ENCODE measurements at regions not wholly inside any gene's neighbourhood (a gene's known extent, or its start where the extent isn't known, plus 50 kb on each side); places are given as distances from the start of the nearest gene placed in this dataset.

DNA sequence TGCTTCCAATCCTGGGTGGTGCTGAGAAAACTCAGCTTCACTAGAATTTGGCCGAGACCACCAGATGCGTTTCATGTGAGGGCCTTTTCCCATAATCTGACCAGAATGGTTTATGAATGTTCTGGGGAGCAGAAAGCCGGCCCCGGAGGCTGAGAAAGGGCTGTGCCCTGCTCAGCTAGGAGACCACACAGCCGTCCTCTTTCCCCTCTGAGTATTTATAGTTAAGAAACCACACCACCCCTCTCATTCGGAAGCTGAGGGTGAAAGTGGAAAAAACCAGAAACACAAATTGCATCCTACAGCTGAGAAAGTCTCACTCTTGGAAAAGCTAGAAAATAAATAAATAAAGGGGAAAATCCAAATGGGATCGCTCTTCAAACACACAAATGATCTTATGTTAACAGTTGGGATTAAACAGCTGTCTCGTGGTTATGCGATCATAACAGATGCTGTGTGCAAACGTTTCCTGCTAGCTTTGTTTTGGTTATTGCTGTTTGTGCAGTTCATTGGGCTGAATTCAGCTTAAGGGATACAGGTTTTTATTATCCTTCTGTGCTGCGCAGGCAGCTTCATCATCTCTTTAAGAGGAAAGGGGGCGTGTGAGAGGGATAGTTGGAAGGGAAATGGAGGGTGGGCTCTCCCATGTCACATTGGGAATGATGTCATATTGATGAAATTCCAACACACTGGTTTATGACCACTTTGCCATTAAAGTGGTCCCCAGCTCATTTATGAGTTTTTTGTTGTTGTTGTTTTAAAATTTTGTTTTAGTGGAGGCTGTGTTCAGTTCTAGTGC lies 1026.2 kb upstream of the NR2F2 start:
- no peak overlapping the region for H3K27ac ChIP-seq (ENCODE audit: low read depth, low read length, severe bottlenecking)
- H3K9me3 ChIP-seq (ENCODE audit: control insufficient read depth, low read length): no peaks in the 10 kb centered on the region
- no peak overlapping the region for H3K4me3 ChIP-seq (ENCODE audit: extremely low read depth, insufficient read depth, low read length, poor library complexity, severe bottlenecking)
- peaks cover 5% of the 10 kb centered on the region for H3K4me1 ChIP-seq (ENCODE audit: control insufficient read depth, insufficient read depth, low read length, poor library complexity, severe bottlenecking)
- 95% methylated on average over 3 to 8 of the region's 12 CpGs for WGBS, 2 experiments (ENCODE audit: insufficient coverage in 2 of 2)
- no peaks in the 10 kb centered on the region for H3K36me3 ChIP-seq (ENCODE audit: control insufficient read depth, insufficient read depth, low read length)

DNA sequence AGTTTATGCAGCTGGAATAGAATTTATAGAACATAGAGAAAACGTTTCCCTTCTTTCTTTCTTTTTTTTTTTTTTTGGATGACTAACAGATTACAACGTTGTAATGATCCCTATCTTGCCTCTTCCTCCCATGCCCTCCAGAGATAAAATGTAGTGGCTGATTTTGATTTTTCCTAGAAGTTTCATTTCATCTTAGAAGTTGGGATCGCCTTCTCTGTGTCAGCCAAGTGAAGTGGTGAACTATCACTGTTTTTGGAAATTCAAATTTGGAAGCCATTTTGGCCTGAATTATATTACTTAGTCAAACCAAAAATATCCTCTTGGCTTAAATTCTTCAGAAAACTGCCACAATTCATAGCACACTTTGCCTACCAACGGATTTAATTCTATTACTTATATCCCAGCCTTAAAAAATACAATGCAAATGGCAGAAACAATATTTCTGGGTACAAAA lies 1025.5 kb upstream of the NR2F2 start:
- H3K4me3 ChIP-seq (ENCODE audit: extremely low read depth, insufficient read depth, low read length, poor library complexity, severe bottlenecking): no peak overlapping the region
- H3K27ac ChIP-seq (ENCODE audit: low read depth, low read length, severe bottlenecking): no peak overlapping the region
- no peaks in the 10 kb centered on the region for H3K9me3 ChIP-seq (ENCODE audit: control insufficient read depth, low read length)
- H3K4me1 ChIP-seq (ENCODE audit: control insufficient read depth, insufficient read depth, low read length, poor library complexity, severe bottlenecking): peaks cover 5% of the 10 kb centered on the region
- H3K36me3 ChIP-seq (ENCODE audit: control insufficient read depth, insufficient read depth, low read length): no peaks in the 10 kb centered on the region
- 87 to 100% methylated on average over 1 to 2 of the region's 4 CpGs for WGBS, 2 experiments (ENCODE audit: insufficient coverage in 2 of 2)

DNA sequence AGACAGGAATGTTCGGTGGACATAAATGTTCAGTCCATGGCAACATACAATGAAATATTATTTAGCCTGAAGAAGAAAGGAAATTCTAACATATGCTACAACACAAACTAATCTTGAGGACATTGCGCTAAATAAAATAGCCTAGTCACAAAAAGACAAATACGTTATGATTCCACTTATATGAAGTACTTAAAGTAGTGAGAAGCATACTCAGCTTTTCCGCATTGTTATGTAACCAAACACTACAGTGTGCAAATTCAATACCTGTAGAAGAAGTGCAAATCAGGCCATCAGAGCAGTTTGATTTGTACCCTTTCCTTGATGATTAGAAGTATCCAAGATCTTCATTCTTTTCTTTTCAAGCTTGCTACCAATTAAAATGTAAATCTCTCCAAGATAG lies 1023.4 kb upstream of the NR2F2 start:
- no peak overlapping the region for H3K27ac ChIP-seq (ENCODE audit: low read depth, low read length, severe bottlenecking)
- 83% methylated on average over 1 of the region's 4 CpGs; no CpG with 5 or more reads in 1 of the 2 experiments for WGBS, 2 experiments (ENCODE audit: insufficient coverage in 2 of 2)
- no peaks in the 10 kb centered on the region for H3K4me1 ChIP-seq (ENCODE audit: control insufficient read depth, insufficient read depth, low read length, poor library complexity, severe bottlenecking)
- no peak overlapping the region for H3K4me3 ChIP-seq (ENCODE audit: extremely low read depth, insufficient read depth, low read length, poor library complexity, severe bottlenecking)
- H3K36me3 ChIP-seq (ENCODE audit: control insufficient read depth, insufficient read depth, low read length): no peaks in the 10 kb centered on the region
- no peaks in the 10 kb centered on the region for H3K9me3 ChIP-seq (ENCODE audit: control insufficient read depth, low read length)

DNA sequence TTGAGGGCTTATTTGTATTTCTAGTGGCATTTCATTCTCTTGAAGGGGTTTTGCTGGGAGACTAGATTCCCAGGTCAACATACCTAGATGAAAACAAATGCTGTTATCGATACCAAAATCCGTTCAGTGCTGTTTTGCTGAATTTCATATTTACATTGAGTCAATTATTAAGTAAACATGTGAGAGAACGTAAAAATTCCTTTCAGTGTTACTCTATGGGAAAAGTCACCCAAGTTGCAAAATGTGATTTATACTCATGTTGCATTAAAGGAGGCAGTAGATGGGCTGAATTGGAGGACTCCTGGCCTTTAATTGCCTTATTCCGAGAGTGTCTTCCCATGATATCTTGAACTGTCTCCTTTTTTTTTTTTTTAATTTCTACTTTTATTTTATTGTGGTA lies 1011.3 kb upstream of the NR2F2 start:
- Histone ChIP-seq H3K36me3 (ENCODE audit: control insufficient read depth, insufficient read depth, low read length) (no peaks in the 10 kb centered on the region), H3K9me3 (ENCODE audit: control insufficient read depth, low read length) (no peaks in the 10 kb centered on the region), H3K27ac (ENCODE audit: low read depth, low read length, severe bottlenecking) (no peak overlapping the region), H3K4me3 (ENCODE audit: extremely low read depth, insufficient read depth, low read length, poor library complexity, severe bottlenecking) (no peak overlapping the region), H3K4me1 (ENCODE audit: control insufficient read depth, insufficient read depth, low read length, poor library complexity, severe bottlenecking) (no peaks in the 10 kb centered on the region)
- WGBS, 2 experiments (ENCODE audit: insufficient coverage in 2 of 2): 80% methylated on average over 1 of the region's 4 CpGs

DNA sequence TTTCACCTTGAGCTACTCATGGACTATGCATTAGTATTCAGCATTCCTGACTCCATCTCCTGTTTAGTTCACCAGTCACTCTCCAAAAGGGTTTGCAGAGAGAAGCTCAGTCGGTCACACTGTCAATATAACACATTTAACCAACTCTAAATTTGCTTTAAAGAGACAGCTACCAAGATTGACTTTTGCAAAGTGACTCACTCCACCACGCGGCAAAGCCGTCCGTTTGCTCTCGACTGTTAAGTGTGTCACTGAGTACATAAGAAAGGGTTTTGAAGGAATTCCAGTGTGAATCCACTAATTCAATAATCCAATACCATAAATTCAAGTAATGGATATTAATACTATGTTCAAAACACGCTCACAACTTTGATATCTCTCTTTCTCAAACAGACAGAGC lies 1006.7 kb upstream of the NR2F2 start:
- no peaks in the 10 kb centered on the region for H3K9me3 ChIP-seq (ENCODE audit: control insufficient read depth, low read length)
- WGBS, 2 experiments (ENCODE audit: insufficient coverage in 2 of 2): 67 to 80% methylated on average over 1 of the region's 7 CpGs
- H3K27ac ChIP-seq (ENCODE audit: low read depth, low read length, severe bottlenecking): no peak overlapping the region
- no peak overlapping the region for H3K4me3 ChIP-seq (ENCODE audit: extremely low read depth, insufficient read depth, low read length, poor library complexity, severe bottlenecking)
- H3K4me1 ChIP-seq (ENCODE audit: control insufficient read depth, insufficient read depth, low read length, poor library complexity, severe bottlenecking): no peaks in the 10 kb centered on the region
- no peaks in the 10 kb centered on the region for H3K36me3 ChIP-seq (ENCODE audit: control insufficient read depth, insufficient read depth, low read length)

DNA sequence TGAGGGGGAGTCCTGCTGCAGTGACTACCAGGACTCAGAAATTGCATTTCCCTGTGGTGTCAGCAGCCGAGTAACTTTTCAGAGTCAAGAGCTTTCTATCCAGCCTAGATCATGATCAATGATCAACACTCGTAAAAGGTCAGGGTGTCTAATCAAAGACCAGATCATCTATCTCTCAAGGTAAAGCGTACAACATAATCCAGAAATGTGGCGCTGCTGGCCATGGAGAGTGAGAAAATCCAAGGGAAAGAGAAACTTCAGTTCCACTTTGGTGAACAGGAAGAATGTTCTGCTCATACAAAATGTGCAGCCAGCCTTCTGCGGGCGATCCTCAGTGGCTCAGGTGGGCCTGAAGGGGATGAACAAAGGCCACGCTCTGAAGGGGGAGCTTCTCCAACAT lies 1005.8 kb upstream of the NR2F2 start:
- 88 to 94% methylated on average over 5 to 6 of the region's 7 CpGs for WGBS, 2 experiments (ENCODE audit: insufficient coverage in 2 of 2)
- Histone ChIP-seq H3K4me3 (ENCODE audit: extremely low read depth, insufficient read depth, low read length, poor library complexity, severe bottlenecking) (no peak overlapping the region), H3K36me3 (ENCODE audit: control insufficient read depth, insufficient read depth, low read length) (no peaks in the 10 kb centered on the region), H3K9me3 (ENCODE audit: control insufficient read depth, low read length) (no peaks in the 10 kb centered on the region), H3K27ac (ENCODE audit: low read depth, low read length, severe bottlenecking) (no peak overlapping the region), H3K4me1 (ENCODE audit: control insufficient read depth, insufficient read depth, low read length, poor library complexity, severe bottlenecking) (no peaks in the 10 kb centered on the region)

DNA sequence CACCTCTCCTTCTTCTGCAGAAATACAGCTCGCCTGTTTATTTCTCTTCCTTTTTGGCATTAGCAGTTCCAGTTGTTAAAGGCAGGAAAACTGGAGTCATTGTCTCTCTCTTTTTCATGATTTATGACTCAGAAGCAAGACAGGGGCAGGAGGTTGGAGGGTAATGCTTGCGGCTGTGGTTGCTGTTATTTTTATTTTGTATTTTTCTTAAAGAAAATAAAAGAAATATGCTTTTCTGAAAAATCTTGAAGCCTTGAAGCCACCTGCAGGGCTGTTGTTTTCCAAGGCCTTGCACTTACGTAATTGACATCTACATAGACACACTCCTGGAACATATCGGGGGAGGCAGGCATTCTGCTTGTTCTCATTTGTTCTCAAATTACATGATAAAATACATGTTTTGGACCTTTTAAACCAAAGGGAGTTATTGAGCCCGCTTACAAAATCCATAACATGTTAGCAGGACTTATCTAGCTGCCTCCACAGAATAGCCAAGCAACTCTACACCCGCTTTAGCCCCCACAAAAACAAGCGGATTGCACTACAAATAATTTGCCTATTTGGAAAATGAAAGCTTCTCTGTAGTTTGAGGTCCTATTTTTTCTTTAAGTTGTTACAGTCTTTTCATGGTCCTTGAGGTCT lies 1004.6 kb upstream of the NR2F2 start:
- no peak overlapping the region for H3K27ac ChIP-seq (ENCODE audit: low read depth, low read length, severe bottlenecking)
- H3K4me3 ChIP-seq (ENCODE audit: extremely low read depth, insufficient read depth, low read length, poor library complexity, severe bottlenecking): no peak overlapping the region
- no peaks in the 10 kb centered on the region for H3K4me1 ChIP-seq (ENCODE audit: control insufficient read depth, insufficient read depth, low read length, poor library complexity, severe bottlenecking)
- H3K36me3 ChIP-seq (ENCODE audit: control insufficient read depth, insufficient read depth, low read length): no peaks in the 10 kb centered on the region
- no peaks in the 10 kb centered on the region for H3K9me3 ChIP-seq (ENCODE audit: control insufficient read depth, low read length)
- 80 to 83% methylated on average over 1 to 4 of the region's 7 CpGs for WGBS, 2 experiments (ENCODE audit: insufficient coverage in 2 of 2)

DNA sequence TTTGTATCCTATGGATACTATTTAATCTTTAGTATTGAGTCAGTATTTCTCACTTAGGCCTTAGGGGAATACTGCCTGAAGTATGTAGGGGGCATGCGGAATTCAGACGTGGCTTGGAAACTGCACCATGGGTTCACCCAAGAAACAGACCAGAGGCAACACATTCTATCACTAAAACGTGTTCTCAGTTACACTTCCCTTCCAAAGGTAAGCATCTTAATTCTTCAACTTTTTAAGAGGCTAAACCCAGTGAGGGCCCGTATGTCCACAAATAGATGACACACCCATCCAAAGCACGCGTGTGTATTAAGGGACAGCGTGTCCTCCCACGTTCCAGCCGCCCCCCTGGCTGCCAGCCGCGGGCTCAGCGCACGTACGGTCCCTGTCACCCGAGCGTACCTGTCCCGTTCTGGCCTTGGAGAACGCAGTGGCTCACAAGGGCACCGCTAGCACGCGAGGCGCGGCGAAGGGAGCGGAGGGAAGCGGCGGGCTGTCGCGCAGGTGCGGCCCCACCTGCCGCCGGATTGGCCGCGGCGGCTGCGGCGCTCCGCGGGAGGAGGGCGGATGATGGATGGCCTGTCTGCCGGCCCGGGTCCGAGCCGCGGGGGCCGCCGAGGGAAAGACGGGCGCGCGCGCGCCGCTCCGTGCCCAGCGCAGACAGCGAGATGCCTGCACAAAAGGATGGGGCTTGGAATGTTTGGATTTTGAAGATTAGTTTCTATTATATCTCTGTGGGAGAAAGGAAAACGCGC lies 1003.9 kb upstream of the NR2F2 start:
- Histone ChIP-seq H3K9me3 (ENCODE audit: control insufficient read depth, low read length) (no peaks in the 10 kb centered on the region), H3K4me1 (ENCODE audit: control insufficient read depth, insufficient read depth, low read length, poor library complexity, severe bottlenecking) (no peaks in the 10 kb centered on the region), H3K27ac (ENCODE audit: low read depth, low read length, severe bottlenecking) (no peak overlapping the region), H3K36me3 (ENCODE audit: control insufficient read depth, insufficient read depth, low read length) (no peaks in the 10 kb centered on the region), H3K4me3 (ENCODE audit: extremely low read depth, insufficient read depth, low read length, poor library complexity, severe bottlenecking) (peak overlapping the region; percentile 31)
- 5 to 7% methylated on average over 49 to 57 of the region's 59 CpGs for WGBS, 2 experiments (ENCODE audit: insufficient coverage in 2 of 2)

DNA sequence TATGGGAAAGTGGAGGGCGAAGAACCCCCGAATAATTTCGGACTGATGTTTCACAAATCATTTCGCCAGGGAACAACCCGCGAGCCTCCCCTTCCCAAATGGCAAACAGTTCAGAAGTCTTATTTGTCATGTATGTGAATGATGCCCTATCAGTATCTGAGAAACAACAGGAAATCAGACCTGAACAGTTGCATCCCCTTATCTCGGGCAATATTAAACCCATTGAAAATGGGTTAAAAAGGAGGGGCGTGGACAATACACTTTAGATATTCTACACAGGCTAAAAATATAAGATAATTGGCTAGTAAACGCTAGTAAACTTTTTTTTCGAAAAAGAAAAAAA lies 1003.3 kb upstream of the NR2F2 start:
- Histone ChIP-seq H3K36me3 (ENCODE audit: control insufficient read depth, insufficient read depth, low read length) (no peaks in the 10 kb centered on the region), H3K9me3 (ENCODE audit: control insufficient read depth, low read length) (no peaks in the 10 kb centered on the region), H3K27ac (ENCODE audit: low read depth, low read length, severe bottlenecking) (no peak overlapping the region), H3K4me3 (ENCODE audit: extremely low read depth, insufficient read depth, low read length, poor library complexity, severe bottlenecking) (peak overlapping the region; percentile 31), H3K4me1 (ENCODE audit: control insufficient read depth, insufficient read depth, low read length, poor library complexity, severe bottlenecking) (no peaks in the 10 kb centered on the region)
- WGBS, 2 experiments (ENCODE audit: insufficient coverage in 2 of 2): 29% methylated on average over 4 to 6 of the region's 10 CpGs

DNA sequence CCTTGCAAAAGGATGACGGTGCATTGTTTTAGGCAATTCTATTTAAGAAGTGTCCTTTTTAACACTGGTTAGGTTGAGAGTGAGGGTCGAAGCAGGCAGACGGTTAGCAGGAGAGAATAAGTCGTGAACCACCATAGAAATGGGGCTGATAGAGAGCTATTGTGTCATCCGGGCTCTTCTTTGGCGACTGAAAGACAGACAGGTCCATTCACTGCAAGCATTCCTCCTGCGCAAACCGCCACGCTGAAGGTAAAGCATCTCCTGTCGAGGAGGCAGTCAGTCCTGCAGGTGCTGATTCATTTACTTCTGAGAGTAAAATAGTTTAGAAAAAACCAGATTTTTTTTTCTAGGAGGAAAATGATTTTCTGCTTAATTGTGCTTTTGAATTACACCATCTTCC lies 1002.8 kb upstream of the NR2F2 start:
- WGBS, 2 experiments (ENCODE audit: insufficient coverage in 2 of 2): 62 to 65% methylated on average over 6 to 7 of the region's 10 CpGs
- Histone ChIP-seq H3K4me3 (ENCODE audit: extremely low read depth, insufficient read depth, low read length, poor library complexity, severe bottlenecking) (no peak overlapping the region), H3K9me3 (ENCODE audit: control insufficient read depth, low read length) (no peaks in the 10 kb centered on the region)

More for the DNA sequence above, 1002.8 kb upstream of the NR2F2 start:
- no peaks in the 10 kb centered on the region for H3K36me3 ChIP-seq (ENCODE audit: control insufficient read depth, insufficient read depth, low read length)
- no peak overlapping the region for H3K27ac ChIP-seq (ENCODE audit: low read depth, low read length, severe bottlenecking)
- no peaks in the 10 kb centered on the region for H3K4me1 ChIP-seq (ENCODE audit: control insufficient read depth, insufficient read depth, low read length, poor library complexity, severe bottlenecking)
